Left cardiac atrium (tissue), 4 donors: ENCODE measurements at regions not wholly inside any gene's neighbourhood (a gene's known extent, or its start where the extent isn't known, plus 50 kb on each side); places are given as distances from the start of the nearest gene placed in this dataset.
"Not testable (repeated sequence)": the region's sequence is repeated elsewhere in the genome, so short reads cannot be mapped to it uniquely, and the experiment has no call there.

ENCODE experiments used
- ATAC-seq, 2 donors: fragments of 200-7000 bp; cut with Tn5 transposase; one replicate each; pipeline ENCODE4 v1.9.1; 2020; ENCODE audit warnings: mild to moderate bottlenecking in 2 of 2, moderate library complexity in 2 of 2
- DNase-seq: peaks from one replicate; pipeline ENCODE4 v3.0.0-alpha.2; 2020
- intact Hi-C, 2 donors: fragments of 100-400 bp; cut with DNase I; formaldehyde crosslinking; loops; one replicate each; pipeline versions ENCODE4 v1.14.1 to v1.15.1; 2022 to 2023
- donor health status: DM: no; HTN: yes; CAD: no.
- donor health status: DM: no; HTN: yes; CAD: no; lungs with severe emphysema.
- donor health status: DM: yes; HTN: yes; CAD: no.
- donor health status: Dilated cardiomyopathy.

DNA sequence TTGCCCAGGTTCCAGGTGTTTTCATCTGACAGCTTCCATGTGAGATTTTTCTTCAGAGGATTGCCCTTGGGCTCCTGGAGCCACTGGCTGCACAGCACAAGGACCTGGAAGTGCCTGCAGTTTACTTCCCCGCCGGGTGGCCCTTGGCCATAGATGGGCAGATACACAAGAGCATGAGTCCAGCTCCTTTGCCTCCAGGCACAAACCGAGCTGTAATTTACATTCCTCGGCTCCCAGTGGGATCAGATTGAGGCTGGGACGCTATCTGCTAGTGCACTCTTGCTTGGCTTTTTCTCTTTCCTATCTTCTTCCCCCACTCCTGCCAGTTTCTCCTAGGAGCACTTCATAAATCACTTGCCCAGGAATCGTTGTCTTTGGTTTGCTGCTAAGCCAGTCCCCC is 85.4 kb upstream of the RALY start:
- peak in 1 of 2 donors; percentile 42 for ATAC-seq
- intact Hi-C loops, result no loop called here
- no peak for DNase-seq

GRCh38 chr20:33908868-33909267 is 84.8 kb upstream of the RALY start:
- DNase-seq (no peak), ATAC-seq (no peak)
- intact Hi-C loops, result no loop called here

- intact Hi-C loops, result no loop called here
- ATAC-seq (peak; percentile 65), DNase-seq (no peak)
Measured at GRCh38 chr20:33909331-33909921, 84.3 kb upstream of the RALY start.

DNA sequence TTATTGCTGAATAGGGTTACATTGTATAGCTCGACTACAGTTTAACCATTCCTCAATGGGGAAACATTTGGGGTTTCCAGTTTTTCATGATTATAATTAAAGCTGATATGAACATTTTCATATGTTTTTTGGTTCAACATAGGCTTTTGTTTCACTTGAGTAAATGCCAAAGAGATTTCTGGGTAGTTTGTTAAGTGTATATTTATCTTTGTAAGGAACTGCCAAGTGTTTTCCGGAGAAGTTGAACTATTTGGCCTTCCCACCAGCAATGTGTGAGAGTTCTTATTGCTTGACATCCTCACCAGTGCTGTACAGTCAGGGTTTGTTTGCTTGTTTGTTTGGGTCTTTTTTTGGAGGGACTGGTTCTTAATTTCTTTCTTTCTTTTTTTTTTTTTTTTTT is 83.7 kb upstream of the RALY start:
- DNase-seq (no peak), ATAC-seq (peak; percentile 56 to 60)
- intact Hi-C loops, result no loop called here

GRCh38 chr20:33910529-33911327 is 83.0 kb upstream of the RALY start:
- intact Hi-C loops, result no loop called here
- ATAC-seq (no peak), DNase-seq (no peak)

DNA sequence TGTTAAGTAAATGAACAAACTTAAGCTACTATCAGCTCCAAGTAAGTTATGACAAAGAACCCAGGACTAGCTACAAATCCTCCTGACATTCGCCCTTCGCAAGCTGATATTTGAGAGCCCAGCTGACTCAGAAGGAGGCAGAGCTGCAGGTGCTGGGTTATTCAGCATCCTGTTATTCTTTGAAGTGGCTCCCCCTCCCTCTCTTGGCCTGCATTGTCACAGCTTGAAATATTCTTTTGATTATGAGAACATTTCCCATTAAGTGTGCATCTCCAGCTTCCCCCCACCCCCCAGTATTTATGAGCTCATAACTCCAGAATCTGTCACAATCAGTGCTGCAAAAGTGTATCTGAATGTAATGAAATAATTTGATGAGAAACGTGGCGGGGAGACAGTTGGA is 78.8 kb upstream of the RALY start:
- intact Hi-C loops, result no loop called here
- ATAC-seq, result no peak
- DNase-seq, result no peak

GRCh38 chr20:33915726-33916331 is 77.9 kb upstream of the RALY start:
- DNase-seq (peak; percentile 36), ATAC-seq (peak in 1 of 2 donors; percentile 15)
- intact Hi-C loops, result no loop called here

DNA sequence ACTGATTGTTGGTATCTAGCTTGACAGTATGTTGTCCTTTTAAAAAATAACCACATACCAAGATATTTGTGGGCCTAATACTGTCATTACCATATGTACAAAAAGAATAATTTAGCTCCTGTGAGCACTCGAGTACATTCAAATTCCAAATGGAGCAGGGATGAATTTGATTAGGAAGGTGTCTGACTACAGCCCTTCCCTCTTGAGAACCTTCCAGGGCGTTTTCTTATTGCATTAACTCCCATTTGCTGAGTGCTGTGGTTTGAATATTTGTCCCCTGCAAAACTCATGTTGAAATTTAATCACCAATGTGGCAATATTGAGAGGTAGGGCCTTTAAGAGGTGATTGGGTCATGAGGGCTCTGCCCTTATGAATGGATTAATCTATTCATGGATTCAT is 76.9 kb upstream of the RALY start:
- intact Hi-C loops, result no loop called here
- DNase-seq (no peak), ATAC-seq (no peak)

DNA sequence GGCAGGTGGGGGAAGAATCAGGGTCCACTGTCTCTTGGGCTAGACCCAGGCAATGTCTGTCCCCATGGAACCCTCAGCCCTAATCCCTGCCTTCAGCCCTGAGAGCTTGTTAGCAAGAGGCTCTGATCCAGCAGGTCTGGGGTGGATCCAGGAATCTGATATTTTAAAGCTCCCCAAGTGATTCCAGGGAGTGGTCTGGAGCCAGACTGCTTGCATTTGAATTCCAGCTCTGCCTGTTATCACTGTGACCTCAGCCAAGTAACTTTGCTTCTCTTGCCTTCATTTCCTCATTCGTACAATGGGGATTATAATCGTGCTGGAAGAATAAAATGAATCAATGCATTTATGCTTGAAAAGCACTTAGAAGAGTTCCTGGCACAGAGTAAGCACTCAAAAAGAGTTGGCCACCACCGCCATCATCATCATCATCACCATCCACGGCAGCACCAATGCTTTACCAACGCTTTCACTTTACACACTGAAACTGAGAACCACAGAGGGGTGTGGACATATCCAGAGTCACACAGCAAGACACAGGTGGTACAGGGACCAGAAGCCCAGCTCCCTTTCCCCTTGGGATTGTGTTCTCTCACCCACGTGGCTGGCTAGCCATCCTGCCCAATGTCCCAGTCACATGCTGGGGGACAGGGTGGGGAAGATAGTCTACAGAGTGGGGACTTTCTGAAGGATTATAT is 75.7 kb upstream of the RALY start:
- intact Hi-C loops, result no loop called here
- DNase-seq (no peak), ATAC-seq (peak in 1 of 2 donors; percentile 57)

- DNase-seq (no peak), ATAC-seq (no peak)
- intact Hi-C loops, result no loop called here
Measured at GRCh38 chr20:33918662-33919061, 75.0 kb upstream of the RALY start.

GRCh38 chr20:33919653-33920052 is 74.1 kb upstream of the RALY start:
- intact Hi-C loops, result no loop called here
- DNase-seq (no peak), ATAC-seq (no peak)

DNA sequence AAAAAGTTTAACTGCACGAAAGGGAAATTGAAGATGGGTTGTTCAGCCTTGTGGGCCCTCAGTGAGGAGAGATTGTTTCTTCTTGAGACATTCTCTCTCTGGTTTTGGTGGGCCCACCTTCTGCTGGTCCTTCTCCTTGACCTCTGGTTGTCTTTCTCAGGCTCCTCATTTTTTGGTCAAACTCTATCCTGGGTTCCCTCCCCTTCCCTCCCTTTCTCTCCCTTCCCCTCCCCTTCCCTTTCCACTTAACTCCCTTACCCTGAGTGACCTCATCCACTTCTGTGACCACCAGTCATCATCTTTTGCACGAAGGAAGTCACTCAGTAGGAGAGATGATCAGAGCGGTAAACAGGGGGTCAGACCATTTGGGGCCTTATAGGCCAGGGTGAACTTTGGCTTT is 71.5 kb upstream of the RALY start:
- no peak for ATAC-seq
- intact Hi-C loops, result no loop called here

GRCh38 chr20:33923740-33924139 is 70.0 kb upstream of the RALY start:
- no peak for DNase-seq
- ATAC-seq, result no peak
- intact Hi-C loops, result no loop called here

More for the DNA sequence above, 71.5 kb upstream of the RALY start:
- DNase-seq, result no peak

DNA sequence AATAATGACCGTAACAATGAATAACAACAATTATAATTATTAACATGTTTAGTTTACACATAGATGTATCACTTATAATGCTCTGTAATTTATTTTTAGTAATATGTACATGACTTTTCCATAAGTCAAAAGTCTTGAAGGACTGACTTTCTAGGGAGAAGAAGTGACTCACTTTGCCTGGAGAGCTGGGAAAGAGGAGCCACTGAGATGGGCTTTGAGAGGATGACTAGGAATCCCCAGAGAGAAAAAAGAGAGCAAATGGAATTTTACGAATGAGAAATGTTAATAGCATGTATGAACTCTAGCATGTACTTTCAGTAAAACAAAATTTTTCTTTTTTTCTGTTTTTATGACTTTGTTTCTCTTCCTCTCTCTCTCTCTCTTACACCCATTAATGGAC is 67.8 kb upstream of the RALY start:
- ATAC-seq (no peak), DNase-seq (no peak)
- intact Hi-C loops, result no loop called here

DNA sequence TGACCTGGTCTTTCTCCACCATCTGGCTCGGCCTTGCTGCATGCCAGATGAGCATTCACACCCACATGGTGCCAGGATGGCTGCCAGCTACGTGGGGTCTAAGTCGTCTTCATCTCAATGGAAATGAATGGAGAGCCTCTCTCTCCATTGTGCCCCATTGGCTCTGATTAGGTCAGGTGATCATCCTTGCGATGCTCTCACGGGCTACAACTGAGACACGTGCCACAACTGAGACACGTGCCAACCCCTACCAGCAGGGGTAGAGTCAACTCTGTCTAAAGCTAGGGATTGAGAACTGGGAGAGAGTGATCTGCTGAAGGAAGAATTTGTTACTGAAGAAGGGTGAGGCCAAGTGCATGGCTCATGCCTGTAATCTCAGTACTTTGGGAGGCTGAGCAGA is 67.3 kb upstream of the RALY start:
- no peak for ATAC-seq
- DNase-seq, result no peak
- intact Hi-C loops, result no loop called here

DNA sequence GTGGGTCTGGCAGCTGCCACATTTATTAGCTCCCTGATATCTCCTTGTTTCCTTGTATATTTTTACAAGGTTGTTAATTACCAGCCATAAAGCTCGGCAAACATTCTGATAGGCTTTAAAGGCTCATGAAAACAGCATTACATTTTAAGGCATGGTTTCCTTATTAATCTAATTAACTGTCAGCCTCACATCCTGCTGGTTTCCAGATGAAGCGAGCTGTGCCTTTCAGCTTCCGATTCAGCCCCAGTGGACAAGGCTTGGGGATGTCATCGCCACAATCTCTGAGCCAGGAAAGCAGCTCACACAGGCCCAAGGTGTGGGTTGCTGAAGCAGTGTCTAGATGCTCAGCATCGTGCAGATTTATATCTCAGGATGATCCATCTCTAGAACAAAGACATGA is 66.0 kb upstream of the RALY start:
- intact Hi-C loops, result no loop called here

DNA sequence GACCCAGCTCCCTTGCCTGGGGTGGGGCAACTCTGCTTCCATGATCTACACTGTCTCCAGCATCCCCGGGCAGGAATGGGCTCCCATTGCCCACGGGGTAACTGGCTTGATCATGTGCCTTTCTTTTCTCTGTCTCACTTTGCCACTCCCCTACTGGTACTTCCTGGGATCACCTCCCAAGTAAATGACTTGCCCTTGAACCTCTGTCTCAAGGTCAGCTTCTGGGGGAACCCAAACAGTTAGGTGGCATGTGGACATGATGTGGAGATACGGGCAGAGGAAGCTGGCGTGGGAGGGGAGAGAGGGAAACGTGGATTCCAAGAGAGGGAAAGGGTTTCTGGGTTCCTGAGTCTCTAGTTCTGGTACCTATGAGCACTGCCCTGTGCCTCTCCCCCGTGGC is 63.8 kb upstream of the RALY start:
- ATAC-seq (no peak), DNase-seq (no peak)
- intact Hi-C loops, result loop anchor here in 1 of 2 donors (10.0 kb wide), 1 partner anchor 135 kb away; no protein-coding TSS in a partner anchor

More for the DNA sequence above, 66.0 kb upstream of the RALY start:
- ATAC-seq (no peak), DNase-seq (no peak)

DNA sequence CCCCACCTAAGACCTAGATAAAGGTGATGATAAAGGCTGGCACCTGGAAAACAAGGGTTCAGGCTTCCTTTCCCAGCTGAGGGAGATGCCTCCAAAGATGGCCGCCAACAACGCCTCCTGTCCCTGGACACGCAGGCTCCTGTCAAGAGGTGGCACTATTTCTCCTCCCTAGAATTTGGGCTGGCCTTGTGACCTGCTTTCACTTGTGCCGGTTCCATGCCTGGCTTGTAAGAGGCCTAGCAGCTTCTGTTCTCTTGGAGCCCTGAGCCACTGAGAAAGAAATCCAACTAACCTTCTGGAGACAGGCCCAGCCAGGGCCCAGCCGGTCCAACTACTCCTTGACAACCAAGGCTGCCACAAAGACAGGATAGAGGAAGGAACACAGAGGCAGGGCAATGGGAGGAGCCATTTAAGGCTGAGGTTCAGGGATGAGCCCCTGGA is 60.2 kb upstream of the RALY start:
- DNase-seq (peak; percentile 59), ATAC-seq (peak; percentile 87 to 97)
- intact Hi-C loops, result loop anchor here (2.0 to 10.0 kb wide), 2 partner anchors 131 to 137 kb away; no protein-coding TSS in a partner anchor

DNA sequence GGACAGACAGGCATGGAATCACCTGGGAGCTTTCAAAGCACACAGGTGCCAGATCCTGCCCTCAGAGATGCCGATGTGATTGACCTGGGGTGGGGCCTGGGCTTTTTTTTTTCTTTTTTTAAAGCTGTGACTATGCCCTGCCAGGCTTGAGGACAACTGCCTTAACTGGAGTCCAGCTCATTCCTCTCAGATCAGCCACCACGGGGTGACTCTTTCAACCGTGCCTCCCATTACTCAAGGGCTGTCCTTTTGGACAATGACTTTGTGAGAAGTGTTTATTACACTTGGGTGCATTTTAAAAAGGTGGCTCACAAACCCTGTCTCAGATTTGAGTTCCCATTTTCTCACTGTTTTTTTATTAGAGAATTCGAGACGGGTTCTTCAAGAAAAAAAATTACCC is 57.1 kb upstream of the RALY start:
- DNase-seq (no peak), ATAC-seq (no peak)
- intact Hi-C loops, result loop anchor here in 1 of 2 donors (10.0 kb wide), 1 partner anchor 128 kb away; no protein-coding TSS in a partner anchor

DNA sequence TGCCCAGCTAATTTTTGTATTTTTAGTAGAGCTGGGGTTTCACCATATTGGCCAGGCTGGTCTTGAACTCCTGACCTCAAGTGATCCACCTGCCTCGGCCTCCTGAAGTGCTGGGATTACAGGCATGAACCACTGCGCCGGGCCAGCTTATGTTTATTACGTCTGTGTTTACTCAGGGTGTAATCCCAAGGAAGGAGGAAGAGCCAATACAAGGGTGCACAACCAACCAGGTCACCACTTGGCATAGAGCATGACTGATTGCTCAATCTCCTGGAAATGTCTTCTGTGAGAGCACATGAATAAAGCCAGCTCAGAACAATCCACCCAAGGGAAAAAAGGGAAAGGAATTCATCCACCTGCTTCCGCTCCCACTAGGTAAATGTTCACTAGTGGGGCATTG is 54.7 kb upstream of the RALY start:
- intact Hi-C loops, result loop anchor here in 1 of 2 donors (10.0 kb wide), 1 partner anchor 126 kb away; no protein-coding TSS in a partner anchor
- ATAC-seq, result peak in 1 of 2 donors; percentile 41
- DNase-seq, result not testable (repeated sequence)
